Astrocyte of the cerebellum (primary cell): ENCODE measurements at regions not wholly inside any gene's neighbourhood (a gene's known extent, or its start where the extent isn't known, plus 50 kb on each side); places are given as distances from the start of the nearest gene placed in this dataset.

ENCODE experiments used
- DNase-seq: peaks from one replicate; pipeline ENCODE4 v3.0.0-alpha.2; 2011; ENCODE audit warnings: low read depth
- H3K4me3 ChIP-seq: 2 replicates; pipeline ENCODE4 v1.5.1; 2011; ENCODE audit warnings: mild to moderate bottlenecking, low read depth, low read length, moderate library complexity
- in situ Hi-C: cut with HindIII; loops from 2 replicates; pipeline ENCODE4 v1.10.0; 2017; ENCODE audit warnings: low sequenced_read_pairs
- TF ChIP-seq, protein P1 (sequence below): IDR thresholded peaks from 2 replicates; pipeline ENCODE4 v1.5.1; 2012; ENCODE audit warnings: low read length, low read depth, moderate library complexity, mild to moderate bottlenecking; ENCODE audit errors: missing control alignments

DNA sequence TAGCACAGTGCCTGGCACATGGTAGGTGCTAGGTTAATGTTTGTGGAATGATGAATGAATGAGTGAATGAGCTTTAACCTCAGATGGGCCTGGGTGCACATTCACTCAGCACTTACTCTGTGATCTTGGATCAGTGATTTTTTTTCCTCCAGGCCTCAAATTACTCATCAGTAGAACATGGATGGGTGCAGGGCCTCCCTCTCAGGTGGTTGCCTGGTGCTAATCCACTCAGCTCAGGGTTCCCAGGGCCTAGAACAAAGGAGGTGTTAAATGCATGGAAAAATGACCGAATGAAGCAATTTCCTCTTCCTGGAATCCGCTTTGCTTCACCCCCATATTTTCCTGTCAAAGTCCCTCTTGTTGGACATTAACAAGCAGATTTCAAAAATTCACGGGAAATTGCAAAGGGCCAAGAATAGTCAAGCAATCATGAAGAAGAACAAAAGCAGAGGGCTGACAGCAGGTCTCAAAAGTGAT is 93.5 kb downstream of the MYEOV start:
- no peak for DNase-seq
- in situ Hi-C loops: loop anchor here (10.0 kb wide), 1 partner anchor 77 kb away; no protein-coding TSS in a partner anchor
- no peak overlapping the region for H3K4me3 ChIP-seq
- TF ChIP-seq, protein P1, sequence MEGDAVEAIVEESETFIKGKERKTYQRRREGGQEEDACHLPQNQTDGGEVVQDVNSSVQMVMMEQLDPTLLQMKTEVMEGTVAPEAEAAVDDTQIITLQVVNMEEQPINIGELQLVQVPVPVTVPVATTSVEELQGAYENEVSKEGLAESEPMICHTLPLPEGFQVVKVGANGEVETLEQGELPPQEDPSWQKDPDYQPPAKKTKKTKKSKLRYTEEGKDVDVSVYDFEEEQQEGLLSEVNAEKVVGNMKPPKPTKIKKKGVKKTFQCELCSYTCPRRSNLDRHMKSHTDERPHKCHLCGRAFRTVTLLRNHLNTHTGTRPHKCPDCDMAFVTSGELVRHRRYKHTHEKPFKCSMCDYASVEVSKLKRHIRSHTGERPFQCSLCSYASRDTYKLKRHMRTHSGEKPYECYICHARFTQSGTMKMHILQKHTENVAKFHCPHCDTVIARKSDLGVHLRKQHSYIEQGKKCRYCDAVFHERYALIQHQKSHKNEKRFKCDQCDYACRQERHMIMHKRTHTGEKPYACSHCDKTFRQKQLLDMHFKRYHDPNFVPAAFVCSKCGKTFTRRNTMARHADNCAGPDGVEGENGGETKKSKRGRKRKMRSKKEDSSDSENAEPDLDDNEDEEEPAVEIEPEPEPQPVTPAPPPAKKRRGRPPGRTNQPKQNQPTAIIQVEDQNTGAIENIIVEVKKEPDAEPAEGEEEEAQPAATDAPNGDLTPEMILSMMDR: no peak

DNA sequence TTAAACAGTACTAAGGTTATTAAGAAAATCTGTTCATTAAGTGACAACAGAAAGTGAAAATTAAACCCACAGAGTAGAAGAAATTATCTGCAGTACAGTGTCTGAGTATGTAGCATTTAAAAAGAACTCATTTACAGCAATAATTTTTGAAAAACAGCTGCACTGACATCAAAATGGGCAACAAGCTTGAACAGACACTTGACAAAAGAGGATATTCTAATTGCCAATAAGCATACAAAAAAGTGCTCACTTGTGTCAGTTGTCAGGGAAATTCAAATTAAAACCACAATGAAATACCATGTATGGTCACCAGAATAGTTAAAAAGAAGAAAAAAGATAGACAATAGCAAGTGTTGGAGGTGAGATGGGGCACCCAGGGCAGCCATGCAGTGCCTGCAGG is 93.3 kb upstream of the LINC01488 start:
- no peak for DNase-seq
- TF ChIP-seq, protein P1: no peak
- H3K4me3 ChIP-seq: no peak overlapping the region
- in situ Hi-C loops: loop anchor here (10.0 kb wide), 1 partner anchor 77 kb away; no protein-coding TSS in a partner anchor

DNA sequence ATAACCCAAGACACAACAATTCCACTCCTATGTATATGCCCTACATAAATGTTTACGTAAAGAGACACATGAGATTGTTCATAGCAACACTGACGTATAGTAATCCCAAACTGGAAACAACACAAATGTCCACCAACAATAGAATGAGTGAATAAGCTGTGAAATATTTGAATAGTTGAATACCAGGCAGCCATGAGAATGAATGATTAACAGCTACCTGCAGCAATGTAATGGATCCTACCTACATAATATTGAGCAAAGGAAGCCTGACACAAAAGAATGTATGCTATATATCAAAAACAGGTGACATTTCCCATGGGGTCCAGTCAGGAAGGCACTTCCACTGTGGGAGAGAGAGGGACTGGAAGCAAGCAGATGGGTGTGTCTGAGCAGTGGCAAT is 92.8 kb upstream of the LINC01488 start:
- H3K4me3 ChIP-seq: no peak overlapping the region
- in situ Hi-C loops: loop anchor here (10.0 kb wide), 1 partner anchor 76 kb away; no protein-coding TSS in a partner anchor
- DNase-seq: no peak

DNA sequence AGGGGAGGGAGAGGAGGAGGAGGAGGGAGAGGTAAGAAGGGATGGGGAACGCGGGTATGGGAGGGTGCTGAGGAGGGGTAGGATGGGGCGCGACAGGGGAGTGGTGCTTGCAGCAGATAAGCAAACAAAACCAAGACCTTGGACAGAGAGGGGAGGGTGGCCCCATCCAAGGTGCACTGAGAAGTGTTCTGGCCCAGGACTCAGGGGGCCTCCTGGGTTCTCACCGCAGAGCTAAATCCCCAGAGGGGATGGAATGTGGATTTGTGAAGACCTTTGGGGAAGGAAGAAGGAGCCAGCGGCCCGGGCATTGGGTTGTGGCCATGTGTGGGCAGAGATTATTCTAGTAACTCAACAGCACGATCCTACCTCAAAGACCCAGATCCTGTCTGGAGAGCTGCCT is 90.9 kb upstream of the LINC01488 start:
- TF ChIP-seq, protein P1: no peak

More for the DNA sequence above, 92.8 kb upstream of the LINC01488 start:
- TF ChIP-seq, protein P1: no peak

DNA sequence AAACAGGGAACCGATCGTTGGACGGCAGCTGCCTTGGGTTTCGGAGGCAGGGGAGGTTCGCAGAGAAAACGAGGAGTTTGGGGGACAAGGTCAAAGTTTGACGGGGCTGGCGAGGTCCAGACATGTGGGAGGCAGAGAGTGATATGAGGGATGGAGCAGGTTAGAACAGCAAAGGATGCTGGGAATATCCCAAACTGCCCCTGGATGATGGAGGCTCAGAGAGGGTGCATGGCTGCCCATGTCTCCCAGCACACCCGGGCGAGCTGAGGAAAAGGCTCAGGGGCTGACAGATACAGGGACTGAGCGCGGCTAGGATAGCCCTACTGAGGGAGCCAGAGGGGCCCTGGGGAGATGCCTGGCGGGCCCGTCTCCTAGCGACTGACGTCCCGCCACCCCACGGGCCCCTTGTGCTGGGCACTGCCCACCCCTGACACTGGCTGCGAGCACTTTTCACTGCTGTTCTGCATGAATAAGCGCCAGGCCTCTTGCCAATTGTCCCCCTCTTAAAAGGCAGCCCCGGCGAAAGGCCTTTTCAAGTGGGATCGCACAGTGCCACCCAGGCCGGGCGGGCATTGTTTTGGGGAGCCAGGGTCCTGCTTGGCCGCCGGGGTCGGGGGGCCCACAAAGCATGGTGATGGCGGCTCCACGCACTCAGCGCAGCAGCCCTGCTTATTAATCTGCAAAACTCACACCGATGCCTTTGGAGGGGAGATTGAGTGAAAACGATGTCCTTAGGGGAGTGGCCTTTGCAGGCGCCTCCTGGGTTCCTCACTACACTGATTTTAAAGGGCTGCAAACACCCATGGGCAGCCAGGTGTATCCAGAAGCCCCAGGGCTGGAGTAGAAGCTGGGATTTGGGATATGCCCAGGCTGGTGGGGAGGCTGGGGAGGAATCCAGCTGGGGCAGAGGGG is 90.0 kb upstream of the LINC01488 start:
- no peak overlapping the region for H3K4me3 ChIP-seq
- in situ Hi-C loops: no loop called here
- TF ChIP-seq, protein P1: no peak
- no peak for DNase-seq

More for the DNA sequence above, 90.9 kb upstream of the LINC01488 start:
- H3K4me3 ChIP-seq: no peak overlapping the region
- in situ Hi-C loops: no loop called here
- no peak for DNase-seq

DNA sequence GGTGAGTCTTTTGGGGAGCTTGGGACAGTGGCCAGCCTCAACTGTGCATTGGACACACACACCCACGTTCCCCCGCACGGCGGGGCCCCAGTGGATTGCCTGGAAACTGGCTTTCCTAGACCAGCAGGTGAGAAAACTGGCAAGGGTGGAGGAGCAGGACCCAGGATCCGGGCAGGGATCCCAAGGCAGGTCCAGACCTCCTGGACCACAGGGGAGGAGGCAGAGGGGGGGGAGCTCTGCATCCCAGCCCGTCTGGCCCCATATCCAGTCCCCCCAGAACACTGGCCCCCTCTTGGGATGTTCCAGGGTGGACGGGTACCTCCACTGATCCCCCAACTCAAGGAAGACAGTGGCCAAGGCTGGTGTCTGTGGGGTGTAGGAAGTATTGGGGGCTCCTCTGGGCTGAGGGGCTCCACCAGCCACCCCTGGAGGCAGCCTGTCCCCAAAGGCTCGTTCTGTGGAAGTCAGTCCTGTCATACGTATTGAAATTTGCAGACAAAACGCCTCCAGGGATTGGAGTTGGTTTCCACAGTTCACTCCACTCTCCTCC is 89.3 kb upstream of the LINC01488 start:
- TF ChIP-seq, protein P1: no peak
- no peak for DNase-seq
- no peak overlapping the region for H3K4me3 ChIP-seq
- in situ Hi-C loops: no loop called here
